ENCODE measurements at regions not wholly inside any gene's neighbourhood (a gene's known extent, or its start where the extent isn't known, plus 50 kb on each side); places are given as distances from the start of the nearest gene placed in this dataset.

DNA sequence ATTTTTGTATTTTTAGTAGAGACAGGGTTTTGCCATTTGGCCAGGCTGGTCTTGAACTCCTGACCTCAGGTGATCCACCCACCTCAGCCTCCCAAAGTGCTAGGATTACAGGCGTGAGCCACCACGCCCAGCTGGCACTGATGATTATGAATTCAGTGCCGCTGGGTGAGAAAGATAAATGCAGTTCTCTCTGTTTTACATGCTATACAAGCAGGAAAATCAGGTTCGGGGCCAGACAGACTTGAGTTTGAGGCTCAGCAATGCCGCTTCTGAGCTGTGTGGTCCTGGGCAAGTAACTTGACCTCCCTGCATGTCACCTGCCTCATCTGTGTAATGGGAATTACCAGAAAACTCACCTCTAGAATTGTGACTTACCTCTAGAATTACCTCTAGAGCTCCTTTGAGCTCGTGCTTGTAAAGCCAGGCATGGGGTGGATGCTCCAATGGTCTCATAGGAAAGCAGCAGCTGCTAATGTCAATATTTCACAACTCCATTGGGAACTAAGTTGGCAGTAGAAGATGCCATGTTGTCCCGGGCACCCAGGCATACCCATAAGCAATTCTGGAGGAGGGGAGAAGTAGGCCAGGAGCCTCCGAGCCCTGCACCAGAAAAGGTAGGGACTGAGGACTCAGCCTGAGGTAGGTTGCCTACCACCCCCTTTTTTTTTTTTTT lies 119.8 kb upstream of the SLC25A33 start:
- no peak for DNase-seq

DNA sequence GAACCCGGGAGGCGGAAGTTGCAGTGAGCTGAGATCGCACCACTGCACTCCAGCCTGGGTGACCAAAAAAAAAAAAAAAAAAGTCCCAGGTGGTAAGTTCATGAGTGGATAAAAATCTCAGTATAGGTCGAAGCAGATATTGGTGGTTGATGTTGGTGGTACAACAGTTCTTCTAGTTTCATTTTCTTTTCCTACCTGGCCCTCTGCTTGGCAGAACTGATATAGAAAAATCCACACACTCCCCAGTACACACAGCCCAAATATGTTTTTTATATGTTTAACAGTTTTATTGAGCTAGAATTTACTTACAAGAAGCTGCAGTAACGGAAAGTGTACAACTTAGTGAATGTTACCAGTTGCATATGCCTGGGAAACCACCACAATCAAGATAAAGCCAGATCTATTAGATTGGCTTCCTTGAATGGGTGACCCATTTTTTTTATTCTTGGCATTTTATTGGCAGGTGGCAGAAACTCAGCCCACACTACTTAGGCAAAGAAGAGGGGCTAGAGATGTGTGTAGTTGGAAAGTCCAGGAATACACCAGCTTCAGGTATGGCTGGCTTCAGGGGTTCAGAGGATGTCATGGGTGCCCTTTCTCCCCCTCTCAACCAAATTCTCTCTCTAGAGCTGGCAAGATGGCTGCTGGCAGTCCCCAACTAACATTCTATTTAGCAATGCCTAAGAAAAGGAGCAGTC lies 118.3 kb upstream of the SLC25A33 start:
- no peak for DNase-seq

DNA sequence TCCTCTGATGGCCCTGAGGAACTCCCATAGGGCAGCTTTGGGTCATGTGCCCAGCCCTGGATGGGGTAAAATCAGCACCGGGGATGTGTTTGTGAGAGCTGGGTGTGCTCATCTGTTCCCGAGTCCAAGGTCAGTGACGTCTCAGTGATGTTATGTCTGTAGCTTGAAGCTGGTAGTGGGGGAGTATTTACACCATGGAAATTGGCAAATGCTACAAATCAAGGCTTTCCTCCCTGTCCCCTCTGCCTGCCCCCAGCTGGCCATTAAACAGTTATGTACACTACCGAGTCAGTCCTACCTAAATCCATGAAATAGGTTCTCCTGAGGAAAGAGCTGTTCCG lies 117.8 kb upstream of the SLC25A33 start:
- no peak for DNase-seq

DNA sequence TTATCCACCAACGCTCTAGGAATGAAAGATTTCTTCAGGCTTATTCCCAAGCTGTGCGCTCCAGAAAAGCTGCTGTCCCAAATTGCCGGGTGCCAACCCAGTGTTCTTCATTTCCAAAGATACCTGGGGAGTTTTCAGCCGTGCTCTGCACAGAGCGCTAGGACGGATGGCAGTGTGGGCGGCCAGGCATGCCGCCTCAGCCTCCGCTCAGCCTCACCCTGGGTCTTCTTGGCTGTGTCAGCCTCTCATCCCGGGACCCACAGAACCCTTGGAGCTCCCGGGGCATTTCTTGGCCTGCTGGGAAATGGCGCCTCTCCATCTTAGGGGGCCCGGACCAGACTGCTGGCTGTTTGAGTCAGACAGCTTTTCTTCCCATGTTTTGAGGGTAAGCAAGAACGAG lies 116.9 kb upstream of the SLC25A33 start:
- DNase-seq: no peak

DNA sequence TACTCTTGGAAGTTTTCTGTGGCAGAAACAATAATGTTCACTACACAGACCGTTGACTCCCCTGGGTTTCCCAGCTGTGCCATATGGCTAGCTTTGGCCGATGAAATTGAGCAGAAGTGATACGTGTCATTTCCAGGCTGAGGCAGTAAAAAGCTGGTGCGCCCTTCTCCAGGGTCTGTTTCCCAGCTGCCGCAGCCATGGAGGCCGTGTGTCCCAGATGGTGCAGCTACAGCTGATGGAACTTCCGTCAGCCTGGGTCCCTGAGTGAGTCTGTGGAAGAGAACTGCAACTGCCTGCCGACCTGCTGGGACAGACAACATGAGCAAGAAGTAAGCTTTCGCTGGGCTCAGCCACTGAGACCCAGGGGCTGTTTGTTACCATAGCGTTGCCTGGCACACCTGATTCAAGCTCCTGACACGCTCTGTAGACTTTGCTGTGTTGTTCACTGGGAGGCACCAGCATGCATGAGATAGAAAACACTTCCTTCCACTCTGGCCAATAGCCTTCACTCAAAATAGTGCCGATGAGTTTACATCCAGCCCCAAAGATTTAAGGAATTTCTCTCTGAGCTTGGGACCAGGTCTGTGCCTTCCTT lies 116.3 kb upstream of the SLC25A33 start:
- no peak for DNase-seq

DNA sequence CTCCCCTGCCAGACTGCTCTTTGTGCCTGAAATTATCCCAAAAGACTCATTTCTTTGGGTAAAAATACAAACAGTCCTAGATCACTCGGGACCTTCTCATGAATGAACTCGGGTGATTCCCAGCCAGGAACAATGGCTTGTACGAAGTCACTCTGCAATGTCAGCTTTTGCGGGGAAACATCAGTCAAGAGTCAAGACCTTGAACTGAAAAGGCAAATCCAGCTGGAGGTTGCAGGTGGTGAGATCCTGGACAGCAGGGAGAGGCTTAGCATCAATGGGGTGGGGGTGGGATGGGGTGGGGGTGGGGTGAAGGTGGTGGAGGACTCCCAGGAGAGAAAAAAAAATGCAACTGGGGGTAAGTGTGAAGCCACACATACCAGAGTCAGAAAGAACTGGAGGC lies 115.0 kb upstream of the SLC25A33 start:
- DNase-seq: no peak

DNA sequence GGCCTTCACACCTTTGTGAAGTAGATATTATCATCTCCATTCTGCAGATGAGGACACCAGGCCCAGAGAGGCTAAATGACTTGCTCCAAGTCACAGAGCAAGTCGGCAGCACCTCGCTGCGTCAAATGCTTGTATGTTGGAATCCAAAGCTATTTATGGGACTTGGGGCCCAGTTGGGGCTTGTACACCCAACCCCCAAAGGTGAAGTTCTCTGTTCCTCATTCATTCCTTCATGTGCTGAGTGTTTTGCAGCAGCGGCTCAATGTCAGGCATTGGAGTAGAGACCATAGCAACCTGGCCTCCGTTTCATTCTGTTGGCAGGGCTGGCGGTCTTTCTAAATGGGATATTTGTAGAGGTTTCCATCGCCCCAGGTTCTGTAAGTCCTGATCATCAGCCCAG lies 113.4 kb upstream of the SLC25A33 start:
- peak in 1 of 2 donors; percentile 55 for DNase-seq

DNA sequence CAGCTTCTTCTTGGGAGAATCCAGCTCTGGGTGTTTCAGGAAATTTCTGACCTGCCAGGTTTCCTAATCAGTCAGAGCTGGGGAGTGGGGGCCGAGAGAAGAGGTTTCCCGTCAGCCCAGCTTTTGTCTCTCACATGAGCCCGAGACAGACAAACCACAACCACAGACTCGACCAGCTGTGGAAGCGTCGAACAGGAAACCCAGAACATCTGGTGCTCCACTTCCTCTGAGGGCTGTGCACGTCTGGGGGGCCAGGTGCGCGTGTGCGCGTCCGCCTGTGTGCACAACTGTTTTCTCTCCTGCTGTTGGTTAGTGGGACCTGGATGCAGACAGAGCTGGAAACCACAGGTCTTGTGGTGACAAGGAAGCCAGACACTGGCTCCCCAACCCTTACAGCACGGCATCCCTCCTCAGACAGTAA lies 113.0 kb upstream of the SLC25A33 start:
- peak in 1 of 2 donors; percentile 96 for DNase-seq

DNA sequence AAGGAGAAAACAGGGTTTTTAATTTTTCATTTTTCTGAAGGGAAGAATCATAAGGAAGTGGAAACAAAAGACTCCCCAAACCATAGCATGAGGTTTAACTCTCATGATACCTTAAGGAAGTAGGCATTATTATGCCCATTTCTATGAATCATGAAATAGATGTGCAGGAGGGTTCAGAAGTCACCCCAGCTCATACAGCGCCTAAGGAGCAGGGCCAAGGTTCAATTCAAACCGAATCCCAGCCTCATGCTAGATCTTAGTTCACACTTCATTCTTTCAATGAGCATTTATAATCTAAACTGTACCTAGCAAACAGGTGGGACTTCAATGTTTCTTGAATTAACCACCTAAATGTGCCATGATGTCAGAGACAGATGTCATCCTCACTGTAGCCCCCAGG lies 111.9 kb upstream of the SLC25A33 start:
- DNase-seq: no peak

DNA sequence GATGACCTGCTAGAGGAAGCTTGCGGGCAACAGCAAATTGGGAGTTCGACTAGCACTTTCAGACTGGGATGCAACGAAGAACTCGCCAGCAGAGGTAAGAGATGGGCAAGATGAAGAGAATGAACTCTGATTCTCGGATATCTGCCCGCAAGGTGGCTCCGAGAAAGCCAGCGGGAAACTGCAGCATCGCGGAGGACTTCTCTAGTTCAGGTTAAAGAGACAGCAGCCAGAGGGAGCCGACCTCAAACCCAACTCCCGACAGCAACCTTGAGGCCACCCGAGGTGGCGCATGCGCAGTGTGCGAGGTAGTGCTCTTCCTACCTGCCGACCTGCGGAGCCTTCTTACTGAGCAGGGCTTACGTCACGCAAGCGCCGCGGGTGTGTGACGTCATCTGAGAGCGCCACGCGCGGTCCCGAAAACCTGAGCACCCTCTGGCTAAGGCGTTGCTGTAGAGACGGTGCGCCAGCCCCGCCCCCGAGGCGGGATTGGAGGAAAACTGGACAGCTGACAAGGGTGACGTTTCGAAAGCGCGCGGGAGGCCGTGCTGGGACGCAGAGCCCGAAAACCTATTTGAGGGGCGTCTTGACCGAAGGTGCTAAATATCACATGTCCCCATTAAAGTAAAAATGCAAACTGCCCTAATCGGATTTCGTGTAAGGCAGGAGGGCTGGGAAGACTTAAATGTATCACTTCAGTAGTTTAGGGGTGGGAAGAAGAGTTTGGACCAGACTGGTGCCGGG lies 110.5 kb upstream of the SLC25A33 start:
- DNase-seq: peak; percentile 92 to 94

DNA sequence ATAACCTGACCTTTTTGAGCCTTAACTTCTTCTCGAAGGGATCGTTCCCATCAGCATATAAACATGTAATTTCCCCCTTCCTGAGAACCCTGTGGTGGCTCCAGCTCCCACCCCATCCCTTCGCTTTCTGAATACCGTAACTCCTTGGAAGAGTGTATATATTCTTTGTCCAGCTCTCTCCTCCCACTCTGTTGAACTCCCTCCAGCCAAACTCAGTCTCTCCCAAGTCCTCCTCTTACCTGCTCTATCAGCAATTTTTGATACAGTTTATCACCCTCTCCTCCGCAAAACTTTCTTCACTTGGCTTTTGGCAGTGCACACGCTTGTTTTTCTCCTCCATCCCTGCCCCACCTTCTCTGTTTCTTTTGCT lies 109.9 kb upstream of the SLC25A33 start:
- DNase-seq: no peak

DNA sequence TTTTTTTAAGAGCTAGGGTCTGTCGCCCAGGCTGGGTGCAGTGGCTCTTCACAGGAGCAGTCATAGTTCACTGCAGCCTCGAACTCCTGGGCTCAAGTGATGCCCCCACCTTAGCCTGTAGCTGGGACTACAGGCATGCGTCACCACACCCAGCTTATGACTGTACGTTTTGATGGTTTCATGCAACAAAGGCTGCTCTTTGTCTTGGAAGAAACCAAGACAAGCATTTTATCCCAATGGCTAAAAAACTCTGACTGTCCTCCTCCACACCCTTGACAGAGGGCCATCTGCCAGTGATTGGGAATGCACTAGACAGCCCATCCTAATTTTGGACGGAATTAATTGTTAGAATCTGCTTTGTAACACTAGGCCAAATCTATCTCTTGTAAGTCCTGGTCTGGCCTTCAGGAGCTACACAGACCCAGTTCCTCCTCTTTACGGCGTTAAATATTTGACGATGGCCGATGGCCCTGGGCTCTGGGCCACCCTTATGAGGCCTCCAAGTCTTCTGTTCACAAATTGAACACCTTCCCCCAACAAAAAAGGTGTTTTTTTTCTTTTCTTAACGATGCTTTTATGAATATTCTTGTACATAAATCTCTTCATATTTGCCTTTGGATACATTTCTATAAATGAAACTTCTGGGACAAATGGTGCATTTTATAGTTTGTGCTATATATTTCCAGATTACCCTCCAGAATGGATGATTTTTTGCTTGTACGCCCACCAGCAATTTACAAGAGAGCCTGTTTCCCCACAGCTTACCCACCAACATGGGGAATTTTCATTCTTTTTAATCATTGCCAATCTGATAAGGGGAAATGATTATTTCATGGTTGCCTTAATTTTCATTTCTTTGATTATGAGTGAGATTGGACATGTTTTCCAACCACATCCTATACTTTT lies 104.8 kb upstream of the SLC25A33 start:
- no peak for DNase-seq

DNA sequence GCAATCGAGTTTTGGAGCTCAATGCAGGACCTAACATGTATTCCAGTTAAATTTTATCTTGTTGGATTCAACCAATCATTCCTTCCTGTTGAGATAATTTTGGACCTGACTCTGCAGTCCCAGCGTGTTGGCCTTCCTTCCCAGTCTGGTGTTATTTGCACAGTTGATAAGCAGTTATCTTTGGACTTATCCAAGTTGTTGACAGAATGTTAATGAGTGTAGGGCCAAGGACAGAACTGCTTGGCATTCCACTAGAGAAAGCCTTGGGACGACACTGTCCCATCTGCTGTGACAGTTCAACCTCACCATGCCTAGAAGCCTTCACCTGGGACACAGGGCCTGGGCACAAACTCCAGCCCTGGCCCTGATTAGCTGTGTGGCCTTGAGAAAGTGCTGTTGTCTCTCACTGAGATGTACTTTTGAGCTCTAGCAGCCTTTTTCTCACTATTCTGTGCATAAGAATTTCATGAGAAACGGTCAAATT lies 104.1 kb upstream of the SLC25A33 start:
- no peak for DNase-seq

DNA sequence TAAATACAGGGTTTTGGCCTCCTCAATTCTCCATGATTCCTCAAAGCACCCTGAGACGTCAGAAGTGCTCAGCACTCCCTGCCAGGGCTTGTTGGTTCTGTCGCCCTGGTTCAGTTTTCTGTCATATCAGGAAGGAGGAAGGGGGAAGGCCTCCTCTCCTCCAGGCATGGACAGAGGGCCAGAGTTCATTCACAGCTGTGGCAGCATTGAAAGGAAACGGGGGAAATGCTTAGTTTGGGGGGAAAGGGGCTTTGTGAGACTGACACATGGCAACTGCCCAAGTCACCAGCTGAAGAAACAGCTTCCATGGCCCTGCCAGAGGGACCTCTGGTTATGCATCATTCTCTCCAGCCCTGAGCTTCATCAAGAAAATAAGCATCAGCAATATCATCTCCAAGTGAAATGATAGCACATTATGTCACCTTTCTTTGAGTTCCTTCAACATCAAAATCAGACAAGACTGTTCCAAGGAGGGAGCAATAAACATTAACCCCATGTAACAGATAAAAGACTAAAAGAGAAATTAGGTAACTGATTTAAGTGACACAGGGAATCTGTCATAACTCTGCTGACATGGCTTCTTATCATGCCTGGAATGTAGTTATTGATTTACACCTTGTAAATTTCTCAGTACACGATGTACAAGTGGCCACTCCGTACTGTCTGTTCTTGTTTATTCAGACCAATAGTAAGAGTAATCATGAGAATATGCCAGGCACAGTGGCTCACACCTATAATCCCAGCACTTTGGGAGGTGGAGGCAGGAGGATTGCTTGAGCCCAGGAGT lies 103.2 kb upstream of the SLC25A33 start:
- no peak for DNase-seq

DNA sequence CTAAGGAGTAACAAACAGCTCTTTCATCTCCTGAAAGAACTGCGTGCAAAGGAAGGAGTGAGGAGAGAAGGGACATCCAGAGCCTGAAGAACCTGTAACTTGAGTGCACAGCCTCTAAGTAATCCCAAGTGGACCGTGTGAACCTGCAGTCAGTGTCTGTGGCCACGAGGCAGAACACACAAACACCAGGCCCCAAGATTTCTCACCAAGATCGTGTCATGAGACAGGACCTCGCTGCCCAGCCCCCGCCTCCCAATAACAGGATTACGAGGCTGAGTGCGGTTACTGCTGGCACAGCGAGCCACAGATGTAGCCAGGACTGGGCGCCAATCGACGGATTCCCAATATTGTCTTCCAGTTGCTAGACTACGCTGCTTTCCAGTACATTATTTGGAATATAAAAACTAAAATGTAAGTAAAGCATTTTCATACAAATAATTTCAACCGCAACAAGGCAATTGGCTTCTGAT lies 101.3 kb upstream of the SLC25A33 start:
- DNase-seq: no peak

DNA sequence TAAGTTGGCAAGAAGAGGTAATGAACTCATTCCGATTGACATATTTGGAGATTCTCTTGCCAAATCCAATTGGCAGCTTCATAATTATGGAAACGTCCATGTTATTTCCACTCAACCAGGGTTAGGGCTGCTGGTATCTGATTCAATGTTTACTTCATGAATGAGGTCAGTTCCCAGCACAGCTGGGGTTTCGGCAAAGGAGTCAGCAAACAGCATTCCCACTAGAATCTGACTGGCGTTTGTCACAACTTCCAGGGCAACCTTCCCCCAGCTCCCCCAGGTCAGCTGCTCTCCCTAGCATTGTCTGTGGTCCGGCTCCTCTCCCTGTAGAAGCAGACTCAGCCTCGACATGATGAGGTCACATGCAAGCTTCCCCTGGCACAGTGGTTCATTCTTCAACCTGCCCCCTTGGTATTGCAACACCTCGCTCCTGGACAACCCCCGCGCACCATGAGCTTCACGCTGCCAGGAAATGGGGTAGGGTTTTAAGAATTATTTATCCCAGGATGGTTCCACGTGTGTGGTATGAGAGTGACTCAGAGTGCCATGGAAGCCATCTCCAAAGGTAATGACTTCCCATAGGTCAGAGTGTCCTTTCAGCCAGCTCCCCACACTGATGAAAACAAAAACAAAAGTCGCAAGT lies 100.7 kb upstream of the SLC25A33 start:
- no peak for DNase-seq

DNA sequence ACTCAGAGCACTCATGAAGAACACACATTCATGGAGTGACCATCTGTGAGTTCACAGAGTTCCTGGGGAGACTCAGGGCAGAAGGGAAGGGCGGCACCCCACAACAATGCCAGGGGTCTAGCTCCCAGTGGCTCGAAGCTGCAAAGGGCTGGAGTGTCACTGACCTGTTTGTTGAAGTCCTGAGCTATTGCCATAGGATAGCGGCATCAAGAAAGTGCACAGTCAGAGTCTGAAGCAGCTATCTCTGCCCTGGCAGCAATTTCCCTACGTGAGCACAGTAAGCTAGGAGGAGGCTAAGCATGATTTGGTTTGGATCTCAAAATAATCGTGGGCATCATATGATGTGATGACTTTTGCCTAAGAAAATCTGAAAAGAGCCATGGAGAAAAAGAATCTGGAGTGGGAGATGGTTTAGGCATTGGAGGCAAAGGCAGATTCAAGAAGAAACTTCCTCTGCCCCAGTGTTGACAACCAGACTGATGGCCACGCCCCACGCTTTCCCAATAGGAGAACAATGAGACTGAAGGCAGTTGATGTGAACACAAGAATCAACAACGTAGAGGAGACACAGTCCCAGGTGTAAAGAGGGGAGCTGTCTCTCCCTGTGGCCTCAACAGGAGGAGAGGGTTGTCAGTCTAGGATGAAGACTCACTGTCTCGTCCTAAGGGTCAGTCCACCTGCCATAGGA lies 100.0 kb upstream of the SLC25A33 start:
- no peak for DNase-seq

DNA sequence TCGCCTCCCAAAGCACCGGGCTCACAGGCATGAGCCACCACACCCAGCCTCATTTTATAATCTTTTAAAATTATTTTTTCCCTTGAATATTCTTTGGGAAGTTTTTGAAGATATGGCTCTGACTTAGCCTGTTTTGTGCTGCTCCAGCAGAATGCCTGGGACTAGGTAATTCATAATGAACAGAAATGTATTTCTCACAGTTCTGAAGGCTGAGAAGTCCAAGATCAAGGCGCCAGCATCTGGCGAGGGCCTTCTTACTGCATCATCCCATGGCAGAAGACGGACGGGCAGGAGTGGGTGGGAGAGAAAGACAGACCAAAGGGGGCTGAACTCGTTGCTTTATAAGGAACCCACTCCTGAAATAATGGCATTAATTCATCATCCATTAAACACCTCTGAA lies 99.0 kb upstream of the SLC25A33 start:
- no peak for DNase-seq

DNA sequence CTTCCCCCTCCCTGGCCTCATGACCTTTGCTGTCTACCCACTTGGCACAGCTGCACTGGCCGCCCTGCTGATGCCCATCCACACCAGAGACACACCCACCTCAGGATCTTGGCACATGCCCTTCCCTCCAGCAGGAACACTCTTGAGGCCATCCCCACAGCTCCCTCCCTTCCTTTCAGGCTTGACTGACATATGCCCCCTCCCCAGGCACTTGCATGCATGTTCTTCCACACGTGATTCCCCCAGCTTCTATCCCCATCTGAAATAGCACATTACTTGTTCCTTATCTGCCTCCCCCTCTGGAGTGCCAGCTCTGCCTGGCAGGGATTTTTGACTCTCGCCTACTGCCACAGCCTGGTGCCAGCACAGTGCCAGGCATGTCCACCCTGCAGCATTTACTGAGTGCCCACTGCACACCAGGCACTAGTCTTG lies 98.5 kb upstream of the SLC25A33 start:
- DNase-seq: no peak

DNA sequence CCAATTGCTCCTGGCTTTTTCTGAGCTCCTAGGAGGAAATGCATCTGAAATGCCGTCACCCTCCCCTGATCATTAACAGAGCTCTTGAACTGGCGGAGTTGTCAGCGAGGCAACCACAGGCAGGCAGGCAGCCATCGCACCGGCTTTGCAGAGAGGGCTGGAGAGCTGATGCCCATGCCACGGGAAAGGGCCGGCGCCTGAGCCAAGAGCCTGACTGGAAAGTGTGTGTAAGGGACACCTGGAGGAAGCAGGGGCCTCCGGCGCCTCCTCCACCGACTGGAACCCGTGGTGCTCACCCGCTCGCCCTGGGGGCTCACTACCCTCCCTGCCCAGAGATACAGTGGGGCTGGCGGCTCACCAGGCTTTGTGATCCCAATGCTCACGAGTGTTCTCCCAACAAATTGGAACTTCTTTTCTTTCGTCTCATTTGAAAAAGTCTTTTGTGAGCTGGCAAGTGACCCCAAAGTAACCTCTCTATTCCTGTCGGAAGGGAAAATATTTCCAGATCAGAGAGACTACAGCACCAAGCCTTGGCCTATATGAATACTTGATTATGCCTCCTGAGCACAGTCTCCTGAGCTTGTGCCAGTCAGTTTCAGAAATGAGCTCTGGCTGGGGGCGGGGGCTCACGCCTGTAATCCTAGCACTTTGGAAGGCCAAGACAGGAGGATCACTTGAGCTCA lies 97.7 kb upstream of the SLC25A33 start:
- no peak for DNase-seq

All from bone marrow (tissue), 2 donors.